Neural cell (in vitro differentiated cells): ENCODE measurements at regions not wholly inside any gene's neighbourhood (a gene's known extent, or its start where the extent isn't known, plus 50 kb on each side); places are given as distances from the start of the nearest gene placed in this dataset.

Experiments
- H2AFZ ChIP-seq: fragments of 200-600, 300-800 bp; sonication (generic), shearing (Covaris generic); 2 replicates; pipeline ENCODE4 v1.6.0; 2014; ENCODE audit warnings: low read depth, mild to moderate bottlenecking, antibody characterized with exemption, low read length, moderate library complexity
- H3F3A ChIP-seq: fragments of 200-600 bp; shearing (Covaris generic); 2 replicates; pipeline ENCODE4 v1.6.1; 2016; ENCODE audit warnings: mild to moderate bottlenecking, moderate library complexity, mixed read lengths, antibody characterized with exemption, low read length; ENCODE audit not compliant: insufficient read depth, poor library complexity, severe bottlenecking
- H3K27ac ChIP-seq: fragments of 200-600, 300-800 bp; sonication (generic), shearing (Covaris generic); 2 replicates; pipeline ENCODE4 v1.5.1; 2014; ENCODE audit warnings: mild to moderate bottlenecking, low read length, moderate library complexity
- H3K27me3 ChIP-seq: fragments of 300-800, 200-600 bp; sonication (generic), shearing (Covaris generic); 2 replicates; pipeline ENCODE4 v1.6.0; 2014; ENCODE audit warnings: mild to moderate bottlenecking, low read depth, low read length, moderate library complexity; ENCODE audit not compliant: insufficient read depth
- H3K36me3 ChIP-seq: fragments of 300-800, 200-600 bp; sonication (generic), shearing (Covaris generic); 2 replicates; pipeline ENCODE4 v1.5.1; 2014; ENCODE audit warnings: mild to moderate bottlenecking, antibody characterized with exemption, low read length, moderate library complexity; ENCODE audit not compliant: insufficient read depth
- H3K4me2 ChIP-seq: fragments of 300-800, 200-600 bp; sonication (generic), shearing (Covaris generic); 2 replicates; pipeline ENCODE4 v1.6.0; 2014; ENCODE audit warnings: mild to moderate bottlenecking, low read length
- H3K4me3 ChIP-seq: fragments of 300-800, 200-600 bp; sonication (generic), shearing (Covaris generic); 2 replicates; pipeline ENCODE4 v1.5.1; 2014; ENCODE audit warnings: mild to moderate bottlenecking, low read length, moderate library complexity
- H3K79me2 ChIP-seq: fragments of 200-600 bp; shearing (Covaris generic); replicated peaks from 2 replicates; pipeline ENCODE4 v1.6.0; 2014; ENCODE audit warnings: mild to moderate bottlenecking, low read length, moderate library complexity; ENCODE audit not compliant: insufficient read depth
- H3K9ac ChIP-seq: fragments of 300-800, 200-600 bp; sonication (generic), shearing (Covaris generic); 2 replicates; pipeline ENCODE4 v1.6.1; 2016; ENCODE audit warnings: mild to moderate bottlenecking, low read length, mixed read lengths
- H3K9me2 ChIP-seq: fragments of 200-600 bp; shearing (Covaris generic); 2 replicates; pipeline ENCODE4 v1.6.1; 2016; ENCODE audit warnings: mild to moderate bottlenecking, low read length, mixed read lengths; ENCODE audit not compliant: insufficient read depth
- H3K9me3 ChIP-seq: fragments of 200-600, 300-800 bp; sonication (generic), shearing (Covaris generic); 2 replicates; pipeline ENCODE4 v1.6.1; 2016; ENCODE audit warnings: mild to moderate bottlenecking, mixed run types, low read length, moderate library complexity, mixed read lengths
- H4K20me1 ChIP-seq: fragments of 200-600 bp; shearing (Covaris generic); 2 replicates; pipeline ENCODE4 v1.6.1; 2016; ENCODE audit warnings: mild to moderate bottlenecking, mixed run types; ENCODE audit not compliant: insufficient read depth
- EP300 ChIP-seq: fragments of 450-650 bp; conservative IDR thresholded peaks from 2 replicates; pipeline ENCODE4 v1.6.1; 2014; ENCODE audit warnings: antibody characterized with exemption, mild to moderate bottlenecking, moderate library complexity; ENCODE audit not compliant: poor library complexity, severe bottlenecking
- EZH2 ChIP-seq: fragments of 200-600, 300-800 bp; shearing (Covaris generic), sonication (generic); IDR thresholded peaks from 2 replicates; pipeline ENCODE4 v1.6.1; 2014; ENCODE audit warnings: antibody characterized with exemption, low read length, borderline replicate concordance, mild to moderate bottlenecking; ENCODE audit not compliant: insufficient read depth, poor library complexity, severe bottlenecking
- MXI1 ChIP-seq: fragments of 450-650 bp; conservative IDR thresholded peaks from 2 replicates; pipeline ENCODE4 v1.6.1; 2014; ENCODE audit warnings: antibody characterized with exemption, mild to moderate bottlenecking; ENCODE audit not compliant: poor library complexity, severe bottlenecking
- POLR2AphosphoS5 ChIP-seq: IDR thresholded peaks from 2 replicates; pipeline ENCODE4 v1.6.1; 2012
- RAD21 ChIP-seq: fragments of 450-650 bp; conservative IDR thresholded peaks from 2 replicates; pipeline ENCODE4 v1.6.1; 2014; ENCODE audit warnings: antibody characterized with exemption, mild to moderate bottlenecking, moderate library complexity
- SMC3 ChIP-seq: fragments of 450-650 bp; conservative IDR thresholded peaks from 2 replicates; pipeline ENCODE4 v1.6.1; 2014; ENCODE audit warnings: antibody characterized with exemption, mild to moderate bottlenecking, moderate library complexity; ENCODE audit not compliant: poor library complexity
- TAF1 ChIP-seq: IDR thresholded peaks from 2 replicates; pipeline ENCODE4 v1.6.1; 2012; ENCODE audit warnings: low read depth
- TF ChIP-seq, protein P1 (sequence below): IDR thresholded peaks from 2 replicates; pipeline ENCODE4 v1.6.1; 2012; ENCODE audit warnings: borderline replicate concordance
- TF ChIP-seq, protein P2 (sequence below): fragments of 450-650 bp; IDR thresholded peaks from 2 replicates; pipeline ENCODE4 v1.5.1; 2014; ENCODE audit warnings: antibody characterized with exemption, mild to moderate bottlenecking, moderate library complexity; ENCODE audit not compliant: poor library complexity, severe bottlenecking

DNA sequence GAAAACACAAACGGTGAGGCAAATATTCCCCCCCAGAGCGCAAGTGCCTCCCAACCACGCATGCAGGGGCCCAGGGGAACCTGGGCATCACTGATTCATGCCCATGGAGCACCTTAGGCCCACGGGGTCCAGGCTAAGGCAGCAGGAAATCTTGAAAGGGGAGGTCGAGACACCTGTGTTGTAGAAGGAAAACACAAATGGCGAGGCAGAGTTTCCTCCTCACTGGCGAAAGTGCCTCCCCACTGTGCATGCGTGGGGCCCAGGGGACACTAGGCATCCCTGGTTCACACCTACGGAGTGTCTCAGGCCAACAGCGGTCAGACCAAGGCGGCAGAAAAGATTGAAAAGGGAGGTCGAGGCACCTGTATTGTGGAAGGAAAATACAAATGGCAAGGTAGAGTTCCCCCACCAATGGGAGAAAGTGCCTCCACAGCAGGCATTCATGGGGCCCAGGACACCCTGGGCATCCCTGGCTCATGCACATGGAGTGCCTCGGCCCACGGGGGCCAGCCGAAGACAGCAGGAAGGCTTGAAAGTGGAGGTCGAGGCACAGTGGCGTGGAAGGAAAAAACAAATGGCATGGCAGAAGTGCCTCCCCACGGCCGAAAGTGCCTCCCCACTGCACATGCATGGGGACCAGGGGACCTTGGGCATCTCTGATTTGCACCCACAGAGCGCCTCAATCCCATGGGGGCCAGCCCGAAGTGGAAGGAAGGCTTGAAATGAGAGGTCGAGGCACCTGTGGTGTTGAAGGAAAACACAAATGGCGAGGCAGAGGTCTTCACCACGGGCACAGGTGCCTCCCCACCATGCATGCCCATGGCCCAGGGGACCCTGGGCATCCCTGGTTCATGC, 368.8 kb downstream of the ALG10 start:
- no peak overlapping the region for H3K4me3 ChIP-seq
- no peak for TF ChIP-seq POLR2AphosphoS5
- TF ChIP-seq EP300: no peak
- TF ChIP-seq, protein P1, sequence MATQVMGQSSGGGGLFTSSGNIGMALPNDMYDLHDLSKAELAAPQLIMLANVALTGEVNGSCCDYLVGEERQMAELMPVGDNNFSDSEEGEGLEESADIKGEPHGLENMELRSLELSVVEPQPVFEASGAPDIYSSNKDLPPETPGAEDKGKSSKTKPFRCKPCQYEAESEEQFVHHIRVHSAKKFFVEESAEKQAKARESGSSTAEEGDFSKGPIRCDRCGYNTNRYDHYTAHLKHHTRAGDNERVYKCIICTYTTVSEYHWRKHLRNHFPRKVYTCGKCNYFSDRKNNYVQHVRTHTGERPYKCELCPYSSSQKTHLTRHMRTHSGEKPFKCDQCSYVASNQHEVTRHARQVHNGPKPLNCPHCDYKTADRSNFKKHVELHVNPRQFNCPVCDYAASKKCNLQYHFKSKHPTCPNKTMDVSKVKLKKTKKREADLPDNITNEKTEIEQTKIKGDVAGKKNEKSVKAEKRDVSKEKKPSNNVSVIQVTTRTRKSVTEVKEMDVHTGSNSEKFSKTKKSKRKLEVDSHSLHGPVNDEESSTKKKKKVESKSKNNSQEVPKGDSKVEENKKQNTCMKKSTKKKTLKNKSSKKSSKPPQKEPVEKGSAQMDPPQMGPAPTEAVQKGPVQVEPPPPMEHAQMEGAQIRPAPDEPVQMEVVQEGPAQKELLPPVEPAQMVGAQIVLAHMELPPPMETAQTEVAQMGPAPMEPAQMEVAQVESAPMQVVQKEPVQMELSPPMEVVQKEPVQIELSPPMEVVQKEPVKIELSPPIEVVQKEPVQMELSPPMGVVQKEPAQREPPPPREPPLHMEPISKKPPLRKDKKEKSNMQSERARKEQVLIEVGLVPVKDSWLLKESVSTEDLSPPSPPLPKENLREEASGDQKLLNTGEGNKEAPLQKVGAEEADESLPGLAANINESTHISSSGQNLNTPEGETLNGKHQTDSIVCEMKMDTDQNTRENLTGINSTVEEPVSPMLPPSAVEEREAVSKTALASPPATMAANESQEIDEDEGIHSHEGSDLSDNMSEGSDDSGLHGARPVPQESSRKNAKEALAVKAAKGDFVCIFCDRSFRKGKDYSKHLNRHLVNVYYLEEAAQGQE: no peak
- no peak for TF ChIP-seq RAD21
- no peak for TF ChIP-seq TAF1
- TF ChIP-seq, protein P2, sequence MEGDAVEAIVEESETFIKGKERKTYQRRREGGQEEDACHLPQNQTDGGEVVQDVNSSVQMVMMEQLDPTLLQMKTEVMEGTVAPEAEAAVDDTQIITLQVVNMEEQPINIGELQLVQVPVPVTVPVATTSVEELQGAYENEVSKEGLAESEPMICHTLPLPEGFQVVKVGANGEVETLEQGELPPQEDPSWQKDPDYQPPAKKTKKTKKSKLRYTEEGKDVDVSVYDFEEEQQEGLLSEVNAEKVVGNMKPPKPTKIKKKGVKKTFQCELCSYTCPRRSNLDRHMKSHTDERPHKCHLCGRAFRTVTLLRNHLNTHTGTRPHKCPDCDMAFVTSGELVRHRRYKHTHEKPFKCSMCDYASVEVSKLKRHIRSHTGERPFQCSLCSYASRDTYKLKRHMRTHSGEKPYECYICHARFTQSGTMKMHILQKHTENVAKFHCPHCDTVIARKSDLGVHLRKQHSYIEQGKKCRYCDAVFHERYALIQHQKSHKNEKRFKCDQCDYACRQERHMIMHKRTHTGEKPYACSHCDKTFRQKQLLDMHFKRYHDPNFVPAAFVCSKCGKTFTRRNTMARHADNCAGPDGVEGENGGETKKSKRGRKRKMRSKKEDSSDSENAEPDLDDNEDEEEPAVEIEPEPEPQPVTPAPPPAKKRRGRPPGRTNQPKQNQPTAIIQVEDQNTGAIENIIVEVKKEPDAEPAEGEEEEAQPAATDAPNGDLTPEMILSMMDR: no peak
- TF ChIP-seq EZH2: no peak
- TF ChIP-seq MXI1: no peak
- TF ChIP-seq SMC3: no peak

DNA sequence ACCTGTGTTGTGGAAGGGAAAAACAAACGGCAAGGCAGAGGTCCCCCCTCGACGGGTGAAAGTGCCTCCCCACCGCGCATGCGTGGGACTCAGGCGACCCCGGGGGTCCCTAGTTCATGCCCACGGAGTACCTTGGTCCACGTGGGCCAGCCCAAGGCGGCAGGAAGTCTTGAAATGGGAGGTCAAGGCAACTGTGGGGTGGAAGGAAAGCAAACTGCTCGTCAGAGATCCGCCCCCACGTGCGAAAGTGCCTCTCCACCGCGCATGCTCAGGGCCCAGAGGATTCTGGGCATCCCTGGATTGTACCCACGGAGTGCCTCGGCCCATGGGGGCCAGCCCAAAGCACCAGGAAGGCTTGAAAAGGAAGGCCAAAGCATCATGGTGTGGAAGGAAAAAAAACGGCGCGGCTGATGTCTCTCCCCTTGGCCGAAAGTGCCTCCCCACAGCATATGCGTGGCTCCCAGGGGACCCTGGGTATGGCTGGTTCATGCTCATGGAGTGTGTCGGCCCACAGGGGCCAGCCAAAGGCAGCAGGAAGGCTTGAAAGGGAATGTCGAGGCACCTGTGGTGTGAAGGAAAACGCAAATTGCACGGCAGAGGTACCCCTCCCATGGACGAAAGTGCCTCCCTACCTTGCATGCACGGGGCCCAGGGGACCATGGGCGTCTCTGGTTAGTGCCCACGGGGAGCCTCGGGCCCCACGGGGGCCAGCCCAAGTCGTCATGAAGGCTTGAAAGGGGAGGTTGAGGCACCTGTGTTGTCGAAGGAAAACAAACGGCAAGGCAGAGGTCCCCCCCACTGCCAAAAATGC, 369.7 kb downstream of the ALG10 start:
- no peak overlapping the region for H3K4me3 ChIP-seq
- H3K27ac ChIP-seq: no peak overlapping the region
- H3K27me3 ChIP-seq: no peaks in the 10 kb centered on the region
- no peak overlapping the region for H3K4me2 ChIP-seq
- no peaks in the 10 kb centered on the region for H3K36me3 ChIP-seq
- no peak overlapping the region for H2AFZ ChIP-seq
- no peaks in the 10 kb centered on the region for H3K9me2 ChIP-seq
- TF ChIP-seq, protein P1: no peak
- TF ChIP-seq MXI1 (no peak), TAF1 (no peak), EP300 (no peak), RAD21 (no peak), SMC3 (no peak), POLR2AphosphoS5 (no peak), EZH2 (no peak)
- TF ChIP-seq, protein P2: no peak
- H3K9ac ChIP-seq: no peak overlapping the region
- no peaks in the 10 kb centered on the region for H3F3A ChIP-seq
- peaks cover 8% of the 10 kb centered on the region for H3K9me3 ChIP-seq
- no peaks in the 10 kb centered on the region for H4K20me1 ChIP-seq
- no peaks in the 10 kb centered on the region for H3K79me2 ChIP-seq

More for the DNA sequence above, 368.8 kb downstream of the ALG10 start:
- H3K4me2 ChIP-seq: no peak overlapping the region
- no peaks in the 10 kb centered on the region for H3K27me3 ChIP-seq
- H4K20me1 ChIP-seq: no peaks in the 10 kb centered on the region
- no peaks in the 10 kb centered on the region for H3K36me3 ChIP-seq
- peaks cover 5% of the 10 kb centered on the region for H3K9me3 ChIP-seq
- H3K79me2 ChIP-seq: no peaks in the 10 kb centered on the region
- no peak overlapping the region for H3K27ac ChIP-seq
- H2AFZ ChIP-seq: no peak overlapping the region
- H3K9ac ChIP-seq: no peak overlapping the region
- H3F3A ChIP-seq: no peaks in the 10 kb centered on the region
- H3K9me2 ChIP-seq: no peaks in the 10 kb centered on the region
